HT-29 (cell line): ENCODE measurements at regions not wholly inside any gene's neighbourhood (a gene's known extent, or its start where the extent isn't known, plus 50 kb on each side); places are given as distances from the start of the nearest gene placed in this dataset. TPM values are rescaled to one million over a fixed set of nuclear protein-coding genes. Genes with fewer than 3 reads are reported as not detected.

ENCODE experiments used
- small RNA-seq: library from RNA; depleted of rRNA; stranded (forward); fragments of <200 nt; gene quantifications from one replicate; pipeline ENCODE3, GENCODE V24; 2014

Small RNAs in the stretch of these regions (small RNA-seq; reads per million reads assigned to genes)
- gene MIR1185-1 (not detected), gene MIR1185-2 (not detected), gene MIR1193 (not detected), gene MIR1197 (not detected), gene MIR134 (not detected), gene MIR154 (not detected), gene MIR299 (not detected), gene MIR300 (not detected), gene MIR323A (not detected), gene MIR323B (not detected), gene MIR329-1 (not detected), gene MIR329-2 (not detected), gene MIR369 (not detected), gene MIR377 (not detected), gene MIR379 (not detected), gene MIR380 (not detected), gene MIR381 (not detected), gene MIR409 (not detected), gene MIR411 (not detected), gene MIR412 (not detected), gene MIR485 (not detected), gene MIR487A (not detected), gene MIR487B (not detected), gene MIR494 (not detected), gene MIR495 (not detected), gene MIR496 (not detected), gene MIR539 (not detected), gene MIR541 (not detected), gene MIR543 (not detected), gene MIR544A (not detected), gene MIR654 (not detected), gene MIR655 (not detected), gene MIR656 (not detected), gene MIR668 (not detected), gene MIR758 (not detected), gene MIR889 (not detected), gene RF00012 (1.4 reads per million, percentile 50 among the genes with 10 or more reads in this experiment), gene RF00181 (not detected), gene SNORD114-10 (not detected), gene SNORD114-11 (not detected), gene SNORD114-12 (not detected), gene SNORD114-13 (not detected), gene SNORD114-14 (not detected), gene SNORD114-15 (not detected), gene SNORD114-16 (not detected), gene SNORD114-17 (not detected), gene SNORD114-18 (not detected), gene SNORD114-19 (not detected), gene SNORD114-20 (not detected), gene SNORD114-21 (not detected), gene SNORD114-22 (not detected), gene SNORD114-23 (not detected), gene SNORD114-24 (not detected), gene SNORD114-25 (not detected), gene SNORD114-26 (not detected), gene SNORD114-27 (not detected), gene SNORD114-28 (not detected), gene SNORD114-29 (not detected), gene SNORD114-30 (not detected), gene SNORD114-31 (not detected), gene SNORD114-5 (not detected), gene SNORD114-6 (not detected), gene SNORD114-7 (not detected), gene SNORD114-9 (not detected)
